ENCODE measurements at regions not wholly inside any gene's neighbourhood (a gene's known extent, or its start where the extent isn't known, plus 50 kb on each side); places are given as distances from the start of the nearest gene placed in this dataset.

GRCh38 chr1:29744684-29745490 is 508.6 kb downstream of the PTPRU start:
- no peak for DNase-seq

GRCh38 chr1:29743931-29744330 is 507.6 kb downstream of the PTPRU start:
- no peak for DNase-seq

- DNase-seq = no peak
Measured at GRCh38 chr1:29743264-29743663, 506.9 kb downstream of the PTPRU start.

GRCh38 chr1:29739176-29739575 is 502.9 kb downstream of the PTPRU start:
- DNase-seq = no peak

GRCh38 chr1:29736582-29737188 is 500.4 kb downstream of the PTPRU start:
- no peak for DNase-seq

GRCh38 chr1:29732453-29732852 is 496.1 kb downstream of the PTPRU start:
- DNase-seq = no peak

- DNase-seq = no peak
Measured at GRCh38 chr1:29730623-29731022, 494.3 kb downstream of the PTPRU start.

GRCh38 chr1:29729281-29729680 is 493.0 kb downstream of the PTPRU start:
- no peak for DNase-seq

- DNase-seq = no peak
Measured at GRCh38 chr1:29728703-29729102, 492.4 kb downstream of the PTPRU start.

- DNase-seq = no peak
Measured at GRCh38 chr1:29725262-29725661, 488.9 kb downstream of the PTPRU start.

GRCh38 chr1:29722598-29722997 is 486.3 kb downstream of the PTPRU start:
- DNase-seq = no peak

GRCh38 chr1:29719253-29719652 is 482.9 kb downstream of the PTPRU start:
- DNase-seq = no peak

- DNase-seq = no peak
Measured at GRCh38 chr1:29718791-29719190, 482.5 kb downstream of the PTPRU start.

- no peak for DNase-seq
Measured at GRCh38 chr1:29716306-29716705, 480.0 kb downstream of the PTPRU start.

- DNase-seq = no peak
Measured at GRCh38 chr1:29713857-29714256, 477.5 kb downstream of the PTPRU start.

- no peak for DNase-seq
Measured at GRCh38 chr1:29712801-29713200, 476.5 kb downstream of the PTPRU start.

GRCh38 chr1:29712284-29712651 is 475.9 kb downstream of the PTPRU start:
- DNase-seq = no peak

- no peak for DNase-seq
Measured at GRCh38 chr1:29711582-29712283, 475.4 kb downstream of the PTPRU start.

- peak in 1 of 2 experiments; percentile 68 for DNase-seq
Measured at GRCh38 chr1:29709704-29710280, 473.5 kb downstream of the PTPRU start.

GRCh38 chr1:29708796-29709703 is 472.7 kb downstream of the PTPRU start:
- peak; percentile 85 to 89 for DNase-seq

- DNase-seq = peak in 1 of 2 experiments; percentile 54
Measured at GRCh38 chr1:29708381-29708780, 472.1 kb downstream of the PTPRU start.

- DNase-seq = no peak
Measured at GRCh38 chr1:29707796-29708195, 471.5 kb downstream of the PTPRU start.
